ENCODE measurements at regions not wholly inside any gene's neighbourhood (a gene's known extent, or its start where the extent isn't known, plus 50 kb on each side); places are given as distances from the start of the nearest gene placed in this dataset.
A peak's percentile ranks its signal among the peaks of the same experiment; 100 is the strongest.

GRCh38 chr19:34118879-34119748 is 53.2 kb upstream of the LSM14A start:
- DNase-seq (ENCODE audit: low spot score), result no peak

- DNase-seq (ENCODE audit: low spot score), result no peak
Measured at GRCh38 chr19:34120141-34120540, 52.2 kb upstream of the LSM14A start.

DNA sequence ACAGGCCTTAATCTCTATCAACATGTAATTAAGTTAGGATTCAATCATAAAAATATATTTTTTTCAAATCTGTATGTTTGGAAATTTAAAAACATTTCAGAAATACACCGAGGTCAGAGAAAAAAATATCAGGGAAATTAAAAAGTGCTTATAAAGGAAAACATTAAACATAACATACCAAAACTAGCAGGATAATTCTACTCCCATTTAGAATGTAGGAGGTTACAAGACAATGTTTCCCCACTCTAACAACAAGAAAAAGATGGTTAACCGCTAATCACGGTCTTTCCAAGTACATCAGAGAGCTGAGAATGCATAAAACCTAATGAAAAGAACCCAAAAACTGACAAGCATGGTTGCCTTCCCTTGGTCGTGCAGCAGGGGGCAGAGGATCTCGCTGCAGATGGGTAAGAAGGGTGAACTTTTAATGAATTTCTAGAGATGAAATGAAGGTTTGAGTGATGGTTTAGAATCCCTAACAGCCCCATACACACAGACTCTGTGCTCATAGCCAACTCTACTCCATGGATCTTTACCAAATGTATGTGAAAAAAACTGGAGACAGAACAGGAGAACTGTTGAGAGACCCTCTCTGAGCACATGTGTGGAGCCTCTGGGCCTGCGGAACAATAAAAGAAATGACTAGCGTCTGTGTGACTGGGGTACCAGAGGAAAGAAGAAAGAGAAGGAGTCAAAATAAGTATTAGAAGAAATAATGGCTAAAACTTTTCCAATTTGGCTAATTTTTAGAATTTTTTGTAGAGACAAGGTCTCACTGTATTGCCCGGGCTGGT is 51.3 kb upstream of the LSM14A start:
- DNase-seq (ENCODE audit: low spot score), result peak; percentile 76

Measured in GM03348 (cell line).